ENCODE measurements at regions not wholly inside any gene's neighbourhood (a gene's known extent, or its start where the extent isn't known, plus 50 kb on each side); places are given as distances from the start of the nearest gene placed in this dataset.
"Not testable (repeated sequence)": the region's sequence is repeated elsewhere in the genome, so short reads cannot be mapped to it uniquely, and the experiment has no call there.

DNA sequence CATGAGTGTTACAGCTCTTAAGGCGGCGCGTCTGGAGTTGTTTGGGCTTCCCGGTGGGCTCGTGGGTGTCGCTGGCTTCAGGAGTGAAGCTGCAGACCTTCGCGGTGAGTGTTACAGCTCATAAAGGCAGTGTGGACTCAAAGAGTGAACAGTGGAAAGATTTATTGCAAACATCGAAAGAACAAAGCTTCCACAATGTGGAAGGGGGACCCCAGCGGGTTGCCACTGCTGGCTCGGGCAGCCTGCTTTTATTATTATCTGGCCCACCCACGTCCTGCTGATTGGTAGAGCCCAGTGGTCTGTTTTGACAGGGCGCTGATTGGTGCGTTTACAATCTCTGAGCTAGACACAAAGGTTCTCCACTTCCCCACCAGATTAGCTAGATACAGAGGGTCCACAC lies 405.7 kb downstream of the HLX start:
- H3K27ac ChIP-seq (ENCODE audit: low read depth in 2 of 2, low read length in 2 of 2); H3K4me3 ChIP-seq (ENCODE audit: low read length in 2 of 2); H3K36me3 ChIP-seq (ENCODE audit: control insufficient read depth in 2 of 2, insufficient read depth in 2 of 2, low read length in 2 of 2); H3K27me3 ChIP-seq (ENCODE audit: control insufficient read depth in 2 of 2, insufficient read depth in 2 of 2, low read length in 2 of 2); H3K4me1 ChIP-seq (ENCODE audit: control insufficient read depth in 2 of 2, insufficient read depth in 2 of 2, low read length in 2 of 2); H3K9ac ChIP-seq (ENCODE audit: low read depth in 1 of 2, low read length in 2 of 2); H3K9me3 ChIP-seq (ENCODE audit: control insufficient read depth in 2 of 2, low read length in 2 of 2): not testable (repeated sequence)

- not testable (repeated sequence) for H3K9me3 ChIP-seq (ENCODE audit: control insufficient read depth in 2 of 2, low read length in 2 of 2); H3K27ac ChIP-seq (ENCODE audit: low read depth in 2 of 2, low read length in 2 of 2); H3K4me1 ChIP-seq (ENCODE audit: control insufficient read depth in 2 of 2, insufficient read depth in 2 of 2, low read length in 2 of 2); H3K4me3 ChIP-seq (ENCODE audit: low read length in 2 of 2); H3K9ac ChIP-seq (ENCODE audit: low read depth in 1 of 2, low read length in 2 of 2); H3K36me3 ChIP-seq (ENCODE audit: control insufficient read depth in 2 of 2, insufficient read depth in 2 of 2, low read length in 2 of 2); H3K27me3 ChIP-seq (ENCODE audit: control insufficient read depth in 2 of 2, insufficient read depth in 2 of 2, low read length in 2 of 2)
Observed at GRCh38 chr1:221285458-221286210, 406.4 kb downstream of the HLX start.

DNA sequence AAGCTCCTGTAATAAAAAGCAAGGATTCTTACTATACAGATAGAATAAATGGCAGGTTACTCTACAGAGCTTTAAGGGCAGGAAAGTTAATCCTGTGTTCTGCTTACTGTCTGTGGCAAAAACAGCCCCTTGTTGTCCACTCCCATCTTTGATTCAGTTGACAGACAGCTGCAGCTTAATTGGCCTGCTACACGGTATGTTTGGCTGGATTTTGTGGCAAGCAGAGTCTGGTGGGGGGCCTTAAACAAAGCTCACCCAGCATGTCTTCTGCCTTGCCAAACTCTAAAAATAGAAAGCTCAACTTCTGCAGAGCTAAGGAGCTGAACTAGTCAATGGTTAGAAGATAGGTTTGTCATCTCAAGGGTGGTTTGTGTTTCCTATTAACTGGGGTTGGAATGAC lies 407.2 kb downstream of the HLX start:
- H3K36me3 ChIP-seq (ENCODE audit: control insufficient read depth in 2 of 2, insufficient read depth in 2 of 2, low read length in 2 of 2), result no peaks in the 10 kb centered on the region
- H3K27ac ChIP-seq (ENCODE audit: low read depth in 2 of 2, low read length in 2 of 2), result no peak overlapping the region
- no peak overlapping the region for H3K4me3 ChIP-seq (ENCODE audit: low read length in 2 of 2)
- H3K9ac ChIP-seq (ENCODE audit: low read depth in 1 of 2, low read length in 2 of 2), result no peak overlapping the region
- no peaks in the 10 kb centered on the region for H3K9me3 ChIP-seq (ENCODE audit: control insufficient read depth in 2 of 2, low read length in 2 of 2)
- no peaks in the 10 kb centered on the region for H3K27me3 ChIP-seq (ENCODE audit: control insufficient read depth in 2 of 2, insufficient read depth in 2 of 2, low read length in 2 of 2)
- H3K4me1 ChIP-seq (ENCODE audit: control insufficient read depth in 2 of 2, insufficient read depth in 2 of 2, low read length in 2 of 2), result no peaks in the 10 kb centered on the region

DNA sequence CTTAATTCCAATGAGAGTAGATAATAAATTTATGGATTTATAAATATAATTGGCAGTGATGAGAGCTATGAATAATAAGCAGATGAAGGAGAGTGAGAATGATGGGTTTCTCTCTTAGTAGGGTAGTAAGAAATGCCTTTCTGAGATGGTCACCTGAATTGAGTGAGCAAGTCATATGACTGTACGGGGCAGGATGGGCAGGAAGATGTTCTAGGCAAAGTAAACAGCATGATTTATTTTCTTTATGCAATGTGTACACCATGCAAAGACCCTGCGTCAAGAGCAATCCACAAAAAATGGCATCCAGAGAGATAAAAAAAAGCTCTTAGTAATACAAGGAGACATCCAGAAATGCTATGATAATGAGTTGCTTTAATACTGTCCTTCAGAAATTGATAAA lies 409.9 kb downstream of the HLX start:
- H3K4me3 ChIP-seq (ENCODE audit: low read length in 2 of 2), result no peak overlapping the region
- H3K9ac ChIP-seq (ENCODE audit: low read depth in 1 of 2, low read length in 2 of 2), result no peak overlapping the region
- H3K4me1 ChIP-seq (ENCODE audit: control insufficient read depth in 2 of 2, insufficient read depth in 2 of 2, low read length in 2 of 2), result no peaks in the 10 kb centered on the region
- H3K27ac ChIP-seq (ENCODE audit: low read depth in 2 of 2, low read length in 2 of 2), result no peak overlapping the region
- H3K36me3 ChIP-seq (ENCODE audit: control insufficient read depth in 2 of 2, insufficient read depth in 2 of 2, low read length in 2 of 2), result no peaks in the 10 kb centered on the region
- no peaks in the 10 kb centered on the region for H3K27me3 ChIP-seq (ENCODE audit: control insufficient read depth in 2 of 2, insufficient read depth in 2 of 2, low read length in 2 of 2)
- H3K9me3 ChIP-seq (ENCODE audit: control insufficient read depth in 2 of 2, low read length in 2 of 2), result no peaks in the 10 kb centered on the region

DNA sequence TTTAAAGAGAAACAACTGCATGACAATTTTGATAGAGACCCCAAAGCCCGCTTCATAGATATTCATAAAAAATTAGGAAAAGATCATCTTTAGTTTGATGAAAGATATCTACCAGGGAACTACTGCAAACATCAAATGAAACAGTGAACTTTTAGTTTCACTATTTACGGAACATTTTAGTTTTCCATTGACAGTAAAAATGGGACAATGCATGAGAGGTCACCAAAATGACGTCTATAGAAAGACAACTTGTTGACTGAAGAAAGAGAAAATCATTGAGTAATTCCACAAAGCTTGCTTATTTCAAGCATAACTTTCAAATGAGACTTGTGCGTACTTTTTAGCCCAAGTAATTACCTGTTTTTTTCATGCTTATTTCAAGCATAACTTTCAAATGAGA lies 411.4 kb downstream of the HLX start:
- Histone ChIP-seq H3K9me3 (ENCODE audit: control insufficient read depth in 2 of 2, low read length in 2 of 2) (no peaks in the 10 kb centered on the region), H3K4me1 (ENCODE audit: control insufficient read depth in 2 of 2, insufficient read depth in 2 of 2, low read length in 2 of 2) (no peaks in the 10 kb centered on the region), H3K27me3 (ENCODE audit: control insufficient read depth in 2 of 2, insufficient read depth in 2 of 2, low read length in 2 of 2) (no peaks in the 10 kb centered on the region), H3K36me3 (ENCODE audit: control insufficient read depth in 2 of 2, insufficient read depth in 2 of 2, low read length in 2 of 2) (no peaks in the 10 kb centered on the region), H3K9ac (ENCODE audit: low read depth in 1 of 2, low read length in 2 of 2) (no peak overlapping the region), H3K27ac (ENCODE audit: low read depth in 2 of 2, low read length in 2 of 2) (no peak overlapping the region), H3K4me3 (ENCODE audit: low read length in 2 of 2) (no peak overlapping the region)

DNA sequence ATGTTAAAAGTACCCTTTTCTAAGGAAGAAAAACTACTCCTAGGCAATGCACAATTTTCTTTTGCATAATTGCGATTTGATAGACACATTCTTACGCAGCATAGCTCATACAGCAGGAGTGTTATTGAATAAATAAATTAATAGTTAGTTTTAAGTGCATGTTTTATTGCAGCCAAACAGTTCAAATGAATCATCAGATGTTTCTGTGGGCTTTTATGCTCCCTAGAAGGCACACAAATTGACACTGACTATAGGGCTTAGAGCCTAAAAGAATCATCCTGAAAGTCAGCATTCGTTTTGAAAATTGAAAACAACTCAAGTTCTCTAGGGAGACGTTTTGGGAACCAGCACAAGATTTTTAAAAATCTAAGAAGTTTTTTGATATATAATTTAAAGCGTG lies 411.9 kb downstream of the HLX start:
- Histone ChIP-seq H3K4me3 (ENCODE audit: low read length in 2 of 2) (no peak overlapping the region), H3K9ac (ENCODE audit: low read depth in 1 of 2, low read length in 2 of 2) (no peak overlapping the region), H3K27ac (ENCODE audit: low read depth in 2 of 2, low read length in 2 of 2) (no peak overlapping the region), H3K9me3 (ENCODE audit: control insufficient read depth in 2 of 2, low read length in 2 of 2) (no peaks in the 10 kb centered on the region), H3K4me1 (ENCODE audit: control insufficient read depth in 2 of 2, insufficient read depth in 2 of 2, low read length in 2 of 2) (no peaks in the 10 kb centered on the region), H3K36me3 (ENCODE audit: control insufficient read depth in 2 of 2, insufficient read depth in 2 of 2, low read length in 2 of 2) (no peaks in the 10 kb centered on the region), H3K27me3 (ENCODE audit: control insufficient read depth in 2 of 2, insufficient read depth in 2 of 2, low read length in 2 of 2) (no peaks in the 10 kb centered on the region)

DNA sequence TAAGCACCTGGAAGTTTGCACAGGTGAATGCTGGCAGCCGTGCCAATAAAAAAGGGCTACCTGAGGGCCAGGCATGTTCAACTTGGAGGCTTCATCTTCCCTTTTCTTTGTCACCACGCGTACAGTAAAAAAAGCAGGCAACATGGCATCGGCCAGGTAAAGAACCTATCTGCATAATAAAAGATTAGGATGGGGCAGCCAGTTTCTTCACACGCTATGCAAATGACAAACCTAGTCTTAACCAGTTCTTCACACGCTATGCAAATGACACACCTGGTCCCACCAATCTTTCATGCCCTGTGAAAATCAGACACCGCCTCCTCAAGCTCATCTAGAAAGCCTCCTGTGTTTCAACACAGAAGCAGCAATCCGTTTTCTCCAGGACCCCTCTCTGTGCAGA lies 413.4 kb downstream of the HLX start:
- Histone ChIP-seq H3K4me3 (ENCODE audit: low read length in 2 of 2) (no peak overlapping the region), H3K27me3 (ENCODE audit: control insufficient read depth in 2 of 2, insufficient read depth in 2 of 2, low read length in 2 of 2) (no peaks in the 10 kb centered on the region), H3K36me3 (ENCODE audit: control insufficient read depth in 2 of 2, insufficient read depth in 2 of 2, low read length in 2 of 2) (no peaks in the 10 kb centered on the region), H3K9me3 (ENCODE audit: control insufficient read depth in 2 of 2, low read length in 2 of 2) (no peaks in the 10 kb centered on the region), H3K9ac (ENCODE audit: low read depth in 1 of 2, low read length in 2 of 2) (no peak overlapping the region), H3K4me1 (ENCODE audit: control insufficient read depth in 2 of 2, insufficient read depth in 2 of 2, low read length in 2 of 2) (no peaks in the 10 kb centered on the region), H3K27ac (ENCODE audit: low read depth in 2 of 2, low read length in 2 of 2) (no peak overlapping the region)

- Histone ChIP-seq H3K36me3 (ENCODE audit: control insufficient read depth in 2 of 2, insufficient read depth in 2 of 2, low read length in 2 of 2) (no peaks in the 10 kb centered on the region), H3K27me3 (ENCODE audit: control insufficient read depth in 2 of 2, insufficient read depth in 2 of 2, low read length in 2 of 2) (no peaks in the 10 kb centered on the region), H3K9me3 (ENCODE audit: control insufficient read depth in 2 of 2, low read length in 2 of 2) (no peaks in the 10 kb centered on the region), H3K4me3 (ENCODE audit: low read length in 2 of 2) (no peak overlapping the region), H3K4me1 (ENCODE audit: control insufficient read depth in 2 of 2, insufficient read depth in 2 of 2, low read length in 2 of 2) (no peaks in the 10 kb centered on the region), H3K9ac (ENCODE audit: low read depth in 1 of 2, low read length in 2 of 2) (no peak overlapping the region), H3K27ac (ENCODE audit: low read depth in 2 of 2, low read length in 2 of 2) (no peak overlapping the region)
Observed at GRCh38 chr1:221294242-221294641, 415.0 kb downstream of the HLX start.

DNA sequence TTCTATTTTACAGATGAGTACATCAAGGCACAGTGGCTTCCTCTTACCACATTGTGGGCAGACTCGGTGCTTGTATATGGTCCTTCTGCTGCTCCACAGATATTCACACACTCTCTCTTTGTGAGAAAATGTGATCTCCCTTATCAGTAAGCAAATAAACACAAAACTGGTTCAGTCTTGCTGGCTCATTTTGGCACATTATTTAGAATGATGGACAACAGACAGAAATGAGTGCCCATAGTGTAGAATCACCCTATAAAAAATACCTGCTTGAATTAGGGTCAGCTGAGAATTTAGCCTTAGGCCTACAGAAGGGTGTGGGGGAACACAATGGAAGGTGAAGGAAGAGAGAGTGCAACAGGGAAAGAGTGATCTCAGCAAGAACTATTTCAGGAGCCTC lies 423.1 kb downstream of the HLX start:
- H3K36me3 ChIP-seq (ENCODE audit: control insufficient read depth in 2 of 2, insufficient read depth in 2 of 2, low read length in 2 of 2), result no peaks in the 10 kb centered on the region
- H3K9me3 ChIP-seq (ENCODE audit: control insufficient read depth in 2 of 2, low read length in 2 of 2), result no peaks in the 10 kb centered on the region
- no peaks in the 10 kb centered on the region for H3K27me3 ChIP-seq (ENCODE audit: control insufficient read depth in 2 of 2, insufficient read depth in 2 of 2, low read length in 2 of 2)
- H3K4me1 ChIP-seq (ENCODE audit: control insufficient read depth in 2 of 2, insufficient read depth in 2 of 2, low read length in 2 of 2), result no peaks in the 10 kb centered on the region
- H3K27ac ChIP-seq (ENCODE audit: low read depth in 2 of 2, low read length in 2 of 2), result no peak overlapping the region
- H3K9ac ChIP-seq (ENCODE audit: low read depth in 1 of 2, low read length in 2 of 2), result no peak overlapping the region
- no peak overlapping the region for H3K4me3 ChIP-seq (ENCODE audit: low read length in 2 of 2)

DNA sequence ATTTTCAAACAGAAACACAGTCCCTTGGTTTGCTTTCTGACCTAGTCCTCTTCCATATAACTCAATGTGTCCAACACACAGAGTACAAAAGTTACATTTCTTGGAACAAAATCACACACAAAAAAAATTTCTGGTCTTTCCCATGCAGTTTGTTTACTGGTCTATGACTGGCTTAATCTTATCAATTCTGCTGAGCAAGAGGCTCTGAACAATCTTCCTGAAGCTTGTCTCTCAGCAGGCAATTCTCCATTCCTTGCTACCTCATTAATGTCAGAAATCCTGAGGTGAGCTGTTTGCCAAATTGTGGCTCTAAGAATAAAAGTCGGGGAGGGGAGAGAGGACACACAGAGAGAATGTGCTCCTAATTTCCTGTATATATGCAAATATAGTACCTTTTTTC lies 423.6 kb downstream of the HLX start:
- Histone ChIP-seq H3K27me3 (ENCODE audit: control insufficient read depth in 2 of 2, insufficient read depth in 2 of 2, low read length in 2 of 2) (no peaks in the 10 kb centered on the region), H3K36me3 (ENCODE audit: control insufficient read depth in 2 of 2, insufficient read depth in 2 of 2, low read length in 2 of 2) (no peaks in the 10 kb centered on the region), H3K27ac (ENCODE audit: low read depth in 2 of 2, low read length in 2 of 2) (no peak overlapping the region), H3K4me1 (ENCODE audit: control insufficient read depth in 2 of 2, insufficient read depth in 2 of 2, low read length in 2 of 2) (no peaks in the 10 kb centered on the region), H3K9me3 (ENCODE audit: control insufficient read depth in 2 of 2, low read length in 2 of 2) (no peaks in the 10 kb centered on the region), H3K9ac (ENCODE audit: low read depth in 1 of 2, low read length in 2 of 2) (no peak overlapping the region), H3K4me3 (ENCODE audit: low read length in 2 of 2) (no peak overlapping the region)

DNA sequence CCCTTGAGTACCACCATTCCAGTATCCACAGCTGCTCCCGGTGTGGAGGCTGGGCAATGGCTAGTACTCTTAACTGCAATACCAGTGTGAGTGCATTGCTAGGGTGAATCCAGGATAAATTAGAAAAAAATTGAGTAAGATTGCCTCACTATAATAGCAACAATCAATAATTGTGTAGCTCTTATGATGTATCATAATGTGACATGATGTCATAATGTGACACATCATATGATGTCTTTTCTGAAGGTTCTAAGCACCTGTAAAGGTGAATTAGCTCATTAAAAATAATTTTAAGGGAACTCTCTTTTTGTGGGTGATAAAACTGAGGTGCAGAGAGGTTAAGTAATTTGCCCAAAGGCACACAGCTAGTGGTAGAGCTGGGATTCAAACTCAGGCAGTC lies 424.4 kb downstream of the HLX start:
- Histone ChIP-seq H3K36me3 (ENCODE audit: control insufficient read depth in 2 of 2, insufficient read depth in 2 of 2, low read length in 2 of 2) (no peaks in the 10 kb centered on the region), H3K9me3 (ENCODE audit: control insufficient read depth in 2 of 2, low read length in 2 of 2) (no peaks in the 10 kb centered on the region), H3K27me3 (ENCODE audit: control insufficient read depth in 2 of 2, insufficient read depth in 2 of 2, low read length in 2 of 2) (no peaks in the 10 kb centered on the region), H3K27ac (ENCODE audit: low read depth in 2 of 2, low read length in 2 of 2) (no peak overlapping the region), H3K9ac (ENCODE audit: low read depth in 1 of 2, low read length in 2 of 2) (no peak overlapping the region), H3K4me3 (ENCODE audit: low read length in 2 of 2) (no peak overlapping the region), H3K4me1 (ENCODE audit: control insufficient read depth in 2 of 2, insufficient read depth in 2 of 2, low read length in 2 of 2) (no peaks in the 10 kb centered on the region)
